HG03159 (cell line): ENCODE measurements at regions not wholly inside any gene's neighbourhood (a gene's known extent, or its start where the extent isn't known, plus 50 kb on each side); places are given as distances from the start of the nearest gene placed in this dataset.
"Not testable (repeated sequence)": the region's sequence is repeated elsewhere in the genome, so short reads cannot be mapped to it uniquely, and the experiment has no call there.

Experiments
- ATAC-seq: cut with Tn5 transposase; IDR thresholded peaks from one replicate; pipeline ENCODE4 v1.9.1; 2021; ENCODE audit warnings: mild to moderate bottlenecking, moderate library complexity; ENCODE audit not compliant: unreplicated experiment

GRCh38 chr13:44147233-44147632 is 226.4 kb upstream of the SERP2 start:
- ATAC-seq, result no peak

GRCh38 chr13:44147648-44148047 is 226.0 kb upstream of the SERP2 start:
- ATAC-seq, result no peak

- ATAC-seq, result no peak
These were observed 225.3 kb upstream of the SERP2 start for GRCh38 chr13:44148159-44148914.

GRCh38 chr13:44149231-44149630 is 224.4 kb upstream of the SERP2 start:
- ATAC-seq, result not testable (repeated sequence)

GRCh38 chr13:44149821-44150220 is 223.8 kb upstream of the SERP2 start:
- ATAC-seq, result no peak

- no peak for ATAC-seq
These were observed 222.2 kb upstream of the SERP2 start for GRCh38 chr13:44151474-44151873.

- ATAC-seq, result no peak
These were observed 220.1 kb upstream of the SERP2 start for GRCh38 chr13:44153496-44153895.

- no peak for ATAC-seq
These were observed 218.0 kb upstream of the SERP2 start for GRCh38 chr13:44155422-44156293.

- ATAC-seq, result no peak
These were observed 217.3 kb upstream of the SERP2 start for GRCh38 chr13:44156294-44156658.

- ATAC-seq, result no peak
These were observed 216.0 kb upstream of the SERP2 start for GRCh38 chr13:44157606-44158005.

- ATAC-seq, result no peak
These were observed 215.5 kb upstream of the SERP2 start for GRCh38 chr13:44158098-44158521.

GRCh38 chr13:44158881-44159632 is 214.6 kb upstream of the SERP2 start:
- no peak for ATAC-seq

- no peak for ATAC-seq
These were observed 213.9 kb upstream of the SERP2 start for GRCh38 chr13:44159633-44160279.

- ATAC-seq, result no peak
These were observed 212.9 kb upstream of the SERP2 start for GRCh38 chr13:44160591-44161191.

GRCh38 chr13:44163108-44163507 is 210.5 kb upstream of the SERP2 start:
- no peak for ATAC-seq

- ATAC-seq, result no peak
These were observed 208.3 kb upstream of the SERP2 start for GRCh38 chr13:44165221-44165888.

GRCh38 chr13:44165889-44166496 is 207.6 kb upstream of the SERP2 start:
- no peak for ATAC-seq

- no peak for ATAC-seq
These were observed 204.4 kb upstream of the SERP2 start for GRCh38 chr13:44169018-44169911.

GRCh38 chr13:44170731-44171130 is 202.9 kb upstream of the SERP2 start:
- ATAC-seq, result no peak
